Fibroblast of skin of scalp (primary cell): ENCODE measurements at regions not wholly inside any gene's neighbourhood (a gene's known extent, or its start where the extent isn't known, plus 50 kb on each side); places are given as distances from the start of the nearest gene placed in this dataset.

Experiments
- DNase-seq: peaks from one replicate; pipeline ENCODE4 v3.0.0-alpha.2; 2013

GRCh38 chr17:73819440-73820395 is 175.5 kb upstream of the SDK2 start:
- no peak for DNase-seq

DNA sequence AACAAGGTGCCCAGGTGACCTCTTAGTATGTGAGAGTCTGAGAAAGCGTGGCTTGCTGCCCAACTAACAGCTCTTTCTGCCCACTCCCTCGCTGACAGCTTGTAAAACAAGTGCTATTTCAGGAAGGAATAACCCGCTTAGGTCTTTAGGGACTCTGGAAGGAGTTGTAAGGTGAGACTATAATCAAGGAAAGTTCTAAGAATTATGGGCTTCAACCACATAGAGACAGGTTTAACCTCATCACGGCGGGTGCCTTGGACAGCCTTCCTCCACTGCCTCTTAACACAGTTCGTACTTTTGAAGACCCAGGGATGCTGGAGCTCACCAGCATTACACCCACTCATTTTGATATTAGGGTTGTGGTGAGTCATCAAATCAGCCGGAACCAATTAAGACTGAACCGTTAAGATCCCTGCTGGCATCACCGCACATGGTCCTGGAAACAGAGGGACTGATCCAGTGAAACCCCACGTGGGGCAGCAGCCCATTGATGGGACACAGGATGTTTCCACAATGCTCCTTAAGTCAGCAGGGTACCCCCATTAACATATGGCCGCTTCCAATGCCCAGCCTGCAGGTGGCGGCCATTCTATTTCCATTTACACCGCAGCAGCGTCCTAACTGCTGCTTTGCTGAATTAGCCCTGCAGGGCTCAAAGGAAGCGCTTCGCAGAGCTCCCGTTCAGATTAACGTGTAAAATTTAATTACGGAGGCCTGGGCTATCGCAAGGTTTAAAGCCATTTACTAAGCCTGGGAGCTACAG is 176.6 kb upstream of the SDK2 start:
- DNase-seq: peak; percentile 36

DNA sequence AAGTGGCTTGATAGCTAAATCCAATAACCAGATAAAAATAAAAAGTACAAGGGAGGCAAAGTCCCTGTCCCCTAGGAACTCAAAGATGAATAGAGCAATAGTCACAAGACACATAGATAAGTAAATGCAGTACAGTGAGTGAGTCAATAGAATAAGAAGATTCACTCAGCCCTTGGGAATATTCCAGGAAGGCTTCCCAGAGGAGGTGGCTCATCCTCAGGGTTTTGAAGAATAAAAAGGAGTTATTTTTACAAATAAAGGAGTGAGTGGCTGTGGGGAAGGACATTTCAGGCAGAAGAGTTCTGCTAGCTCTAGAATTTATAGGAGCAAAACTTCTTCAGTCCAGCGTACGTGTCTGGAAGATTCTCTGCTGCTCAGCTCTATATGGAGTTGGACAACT is 177.4 kb upstream of the SDK2 start:
- DNase-seq: no peak

GRCh38 chr17:73822371-73822770 is 178.1 kb upstream of the SDK2 start:
- DNase-seq: no peak

DNA sequence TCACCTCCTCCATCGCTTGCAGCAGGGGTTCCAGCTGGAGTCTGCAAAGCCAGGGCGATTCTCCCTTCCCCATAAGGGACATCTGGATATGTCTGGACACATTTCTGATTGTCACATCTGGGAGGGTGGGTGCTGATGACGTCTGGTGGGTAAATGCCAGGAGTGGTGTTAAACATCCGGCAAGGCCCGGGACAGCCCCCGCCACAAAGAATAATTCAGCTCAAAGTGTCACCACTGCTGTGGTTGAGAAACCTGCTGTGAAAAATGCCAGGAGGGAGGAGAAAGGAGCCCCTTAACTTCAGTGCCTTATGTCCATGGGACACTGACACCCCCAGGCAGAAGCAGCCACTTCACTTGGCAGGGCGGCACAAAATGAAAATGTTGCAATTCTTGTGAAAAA is 179.4 kb upstream of the SDK2 start:
- DNase-seq: no peak

DNA sequence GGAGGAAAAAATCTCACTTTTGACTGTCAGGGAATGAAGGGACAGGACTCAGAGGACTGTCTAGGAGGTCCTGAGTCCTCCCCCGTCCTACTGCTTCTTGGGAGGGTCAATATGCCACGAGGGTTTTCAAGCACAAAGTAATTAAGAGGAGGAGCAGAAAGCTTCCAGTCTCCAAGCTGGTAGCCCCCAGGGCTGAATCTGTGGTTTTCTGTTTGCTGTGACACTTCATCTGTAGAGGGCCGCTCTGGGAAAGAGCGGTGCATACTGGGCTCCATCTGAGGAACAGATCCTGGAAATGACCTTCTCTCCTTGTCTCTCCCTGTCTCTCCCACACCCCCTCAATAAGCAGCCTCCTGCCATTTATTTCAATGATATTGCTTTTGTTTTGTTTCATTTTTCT is 180.1 kb upstream of the SDK2 start:
- DNase-seq: no peak

DNA sequence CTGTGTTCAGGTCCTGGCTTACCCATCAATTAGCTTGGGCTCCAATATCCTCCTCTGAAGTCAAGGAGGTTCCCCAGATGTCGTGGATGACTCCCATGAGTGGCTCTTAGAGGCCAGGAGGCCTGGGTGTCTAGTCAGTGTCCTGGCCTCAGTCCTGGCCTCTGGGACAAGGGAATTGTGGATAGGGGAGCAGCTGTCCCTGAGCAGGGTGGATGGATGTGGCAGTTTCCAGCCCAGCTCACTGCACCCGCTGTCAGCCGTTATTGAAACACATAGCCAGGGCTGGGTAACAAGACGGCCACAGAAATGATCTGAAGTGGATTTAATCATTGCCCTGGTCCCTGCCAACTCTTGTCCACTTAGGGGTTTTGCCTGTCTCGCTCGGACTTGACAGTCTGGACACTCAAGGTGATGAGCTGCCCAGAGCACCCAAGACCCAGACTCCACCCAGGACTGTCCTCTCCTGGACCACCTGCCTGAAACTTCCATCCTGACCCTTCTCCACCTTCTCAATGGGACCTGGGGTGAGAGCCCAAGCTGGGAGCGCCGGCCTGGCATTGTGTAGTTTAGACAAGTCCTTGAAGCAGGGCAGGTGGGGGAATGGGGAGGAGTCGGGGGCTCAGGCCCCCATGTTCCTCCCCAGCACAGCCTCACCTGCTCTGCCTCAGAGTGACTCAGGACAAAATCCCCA is 182.1 kb upstream of the SDK2 start:
- DNase-seq: no peak

DNA sequence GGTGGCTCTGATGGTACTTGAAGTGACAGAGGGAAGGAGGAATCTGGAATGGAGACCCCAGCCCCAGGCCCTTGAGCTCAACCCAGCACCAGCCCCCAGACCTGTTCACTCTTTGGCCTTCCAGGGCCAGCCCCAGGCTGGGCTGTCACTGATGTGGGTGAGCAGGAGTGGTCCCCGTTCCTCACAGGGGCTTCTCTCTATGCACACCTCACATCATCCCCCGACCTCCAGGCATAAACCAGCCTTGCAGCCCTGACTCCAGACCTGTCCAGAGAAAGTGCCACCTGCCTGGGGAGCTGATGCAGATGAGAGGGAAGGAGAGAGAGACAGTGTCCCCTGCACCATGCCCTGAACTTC is 182.6 kb upstream of the SDK2 start:
- DNase-seq: no peak

DNA sequence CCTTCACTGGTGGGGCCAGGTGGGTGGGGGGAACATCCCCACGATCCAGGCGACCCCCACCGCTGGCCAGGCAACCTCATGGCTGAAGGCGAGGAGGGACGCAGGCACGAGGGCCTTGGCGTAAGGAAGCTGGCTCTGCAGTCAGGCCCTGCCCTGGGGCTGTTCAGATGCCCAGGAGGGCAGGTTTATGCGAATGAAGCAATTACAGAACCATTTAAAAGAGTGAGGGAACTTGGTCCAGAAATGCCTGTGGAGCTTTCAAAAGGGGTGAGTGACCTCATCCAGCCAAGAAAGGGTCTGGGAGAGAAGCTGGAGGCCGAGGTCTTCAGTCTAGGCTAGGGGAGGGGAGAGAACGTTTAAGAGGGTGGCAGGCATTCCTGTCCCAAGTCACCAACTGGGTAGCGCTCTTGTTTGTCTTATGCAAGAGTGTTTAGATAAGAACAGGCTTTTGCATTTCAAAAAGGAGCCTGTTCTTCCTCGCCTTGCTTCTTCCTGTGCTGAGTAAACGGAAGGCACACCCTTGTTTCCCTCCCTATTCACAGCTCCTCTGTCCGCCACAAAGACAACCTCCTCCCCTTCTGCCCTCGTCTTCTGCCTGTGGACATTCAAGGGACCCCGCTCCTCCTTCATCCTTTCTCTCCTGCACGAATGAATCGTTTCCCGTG is 183.5 kb upstream of the SDK2 start:
- DNase-seq: no peak

DNA sequence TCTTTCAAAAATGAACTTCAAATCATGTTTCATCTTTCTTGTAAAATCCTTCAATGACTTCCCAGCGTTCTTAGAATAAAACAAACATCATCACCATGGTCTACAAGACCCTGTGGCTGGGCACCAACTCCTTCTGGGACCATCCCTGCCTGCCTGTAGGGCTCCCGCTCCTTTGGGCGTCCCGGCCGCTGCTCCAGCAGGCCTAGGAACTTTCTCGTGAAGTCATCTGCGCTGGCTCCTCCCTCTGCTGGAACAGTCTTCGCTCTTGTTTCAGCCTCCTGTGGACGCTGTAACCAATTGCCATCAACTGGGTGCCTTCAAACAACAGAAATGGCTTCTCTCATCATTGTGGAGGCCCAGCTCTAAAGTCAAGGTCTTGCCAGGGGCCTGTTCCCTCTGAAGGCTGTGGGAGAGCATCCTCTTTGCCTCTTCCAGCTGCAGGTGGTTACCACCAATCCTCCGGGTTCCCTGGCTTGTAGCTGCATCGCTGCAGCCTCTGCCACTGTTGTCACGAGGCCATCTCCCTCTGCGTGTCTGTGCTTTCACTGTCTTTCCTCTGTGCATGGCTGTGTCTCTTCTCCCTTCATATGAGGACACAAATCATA is 185.5 kb upstream of the SDK2 start:
- DNase-seq: no peak

- no peak for DNase-seq
Observed at GRCh38 chr17:73831699-73832098, 187.5 kb upstream of the SDK2 start.

DNA sequence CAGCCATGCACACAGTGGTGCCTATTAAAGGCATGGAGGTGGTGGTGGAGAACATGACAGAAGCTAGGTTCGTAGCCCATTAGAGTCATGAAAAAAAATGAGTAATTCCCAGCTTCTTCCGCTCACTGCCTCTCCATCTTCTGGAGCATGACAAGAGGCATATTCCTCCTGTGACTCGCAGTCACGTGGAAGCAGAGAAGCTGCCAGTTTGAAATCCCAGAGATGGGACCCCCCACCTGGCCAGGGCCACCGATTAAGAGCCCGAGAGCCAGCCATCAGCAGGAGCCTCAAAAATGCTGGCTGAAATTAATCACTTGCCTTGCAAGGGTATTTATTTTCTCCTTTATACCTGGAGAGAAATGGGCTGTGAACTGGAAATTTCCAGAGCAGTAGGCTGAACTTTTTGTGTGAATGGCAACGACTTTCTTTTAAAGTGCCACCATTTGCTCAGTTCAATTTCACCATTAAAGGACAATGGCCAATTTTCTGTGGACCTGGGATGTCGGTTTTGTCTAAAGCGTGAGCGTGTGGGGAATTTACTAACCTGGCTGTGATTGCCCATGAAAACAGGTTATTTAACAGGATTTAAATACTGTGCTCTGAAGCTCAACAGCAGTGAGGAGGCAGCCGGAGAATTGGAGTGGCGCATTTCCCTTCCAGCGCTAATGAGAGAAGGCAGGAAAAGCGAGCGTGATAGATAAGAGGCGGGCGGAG is 189.7 kb upstream of the SDK2 start:
- DNase-seq: peak; percentile 38

DNA sequence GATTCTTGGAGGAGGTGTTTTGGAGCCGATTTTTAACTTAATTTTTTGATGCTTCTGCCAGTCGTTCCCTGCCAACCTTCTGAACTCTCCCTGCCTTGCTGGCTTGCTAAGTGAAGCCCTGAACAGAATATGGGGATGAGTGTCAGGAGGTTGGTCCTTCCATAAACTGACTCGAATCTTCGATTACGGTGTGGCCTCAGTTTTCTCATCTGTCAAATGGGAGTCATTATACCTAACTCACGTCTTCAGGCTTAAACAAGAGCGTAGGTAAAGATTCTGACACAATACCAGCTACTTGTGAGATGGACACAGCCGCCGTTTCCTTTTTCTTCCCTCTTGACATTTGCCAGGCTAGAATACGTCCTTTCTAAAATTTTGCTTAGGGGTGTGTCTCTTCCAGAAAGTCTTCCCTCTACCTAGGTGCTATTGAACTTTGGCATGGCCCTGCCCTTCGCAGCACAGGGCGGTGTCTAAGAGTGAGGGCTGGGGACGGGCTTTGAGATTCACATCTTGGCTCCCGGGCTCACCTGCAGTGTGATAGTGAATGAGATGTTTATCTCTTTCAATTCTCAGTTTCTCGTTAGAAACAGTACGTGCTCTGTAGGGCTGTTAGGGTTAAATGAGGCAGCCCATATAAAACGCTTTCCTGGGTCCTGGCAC is 190.6 kb upstream of the SDK2 start:
- DNase-seq: no peak

GRCh38 chr17:73835605-73836004 is 191.4 kb upstream of the SDK2 start:
- DNase-seq: no peak

DNA sequence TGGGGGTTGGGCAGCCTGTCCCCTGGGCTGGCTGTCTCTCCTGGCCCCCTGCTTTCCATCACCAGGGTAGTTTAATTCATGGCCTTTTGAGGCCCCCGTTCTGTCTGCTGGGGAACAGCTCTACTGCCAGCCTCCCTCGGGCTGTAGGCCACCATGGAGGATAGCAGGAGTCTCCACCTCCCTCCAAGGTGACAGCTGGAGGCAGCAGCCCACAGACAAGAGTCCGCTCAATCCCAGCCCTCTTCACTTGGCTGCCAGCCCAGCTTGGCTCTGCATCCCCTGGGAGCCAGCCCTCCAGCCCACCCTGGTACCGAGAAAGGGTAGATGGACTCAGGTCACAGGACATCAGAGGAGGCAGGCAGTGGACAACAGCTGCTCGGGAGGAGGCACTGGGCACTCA is 194.6 kb upstream of the SDK2 start:
- no peak for DNase-seq

DNA sequence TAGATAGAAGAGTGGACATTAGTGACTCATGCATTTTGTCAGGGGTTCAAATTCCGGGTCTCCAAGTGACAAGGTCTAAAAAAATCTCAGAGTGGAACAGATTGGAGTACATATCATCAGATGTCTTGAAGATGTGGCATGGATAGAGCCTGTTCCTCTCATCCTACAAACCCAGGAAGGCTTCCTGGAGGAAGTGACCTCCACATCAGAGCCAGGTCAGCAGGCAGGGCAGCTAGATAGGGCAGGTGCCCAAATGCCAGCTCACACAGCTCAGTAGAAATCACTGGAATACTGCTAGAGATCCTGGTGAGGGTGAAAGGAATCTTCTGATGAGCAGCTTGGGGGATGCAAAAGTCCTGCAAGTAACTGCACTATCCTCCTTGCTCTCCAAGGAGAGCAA is 196.6 kb upstream of the SDK2 start:
- no peak for DNase-seq

- no peak for DNase-seq
Observed at GRCh38 chr17:73841431-73842060, 197.3 kb upstream of the SDK2 start.

DNA sequence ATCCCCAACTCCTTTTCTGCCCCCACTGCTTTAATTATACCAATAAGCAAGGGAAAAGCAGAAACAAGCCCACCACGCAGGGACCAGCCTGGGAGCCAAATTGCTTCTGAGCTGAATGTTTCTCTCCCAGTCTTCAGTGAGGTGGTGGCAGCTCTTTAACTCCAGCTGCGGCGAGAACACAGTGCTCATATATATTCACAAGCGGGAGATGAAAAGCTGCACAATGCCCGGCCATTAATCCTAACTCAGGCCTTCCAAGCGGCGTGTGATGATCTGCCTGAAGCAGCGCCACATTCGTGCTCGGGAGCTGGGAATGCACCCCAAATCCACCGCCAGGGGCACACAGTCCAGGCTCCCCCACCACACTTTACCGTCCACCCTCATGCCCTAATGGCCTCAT is 203.7 kb upstream of the SDK2 start:
- DNase-seq: no peak

- no peak for DNase-seq
Observed at GRCh38 chr17:73850426-73850825, 206.2 kb upstream of the SDK2 start.

DNA sequence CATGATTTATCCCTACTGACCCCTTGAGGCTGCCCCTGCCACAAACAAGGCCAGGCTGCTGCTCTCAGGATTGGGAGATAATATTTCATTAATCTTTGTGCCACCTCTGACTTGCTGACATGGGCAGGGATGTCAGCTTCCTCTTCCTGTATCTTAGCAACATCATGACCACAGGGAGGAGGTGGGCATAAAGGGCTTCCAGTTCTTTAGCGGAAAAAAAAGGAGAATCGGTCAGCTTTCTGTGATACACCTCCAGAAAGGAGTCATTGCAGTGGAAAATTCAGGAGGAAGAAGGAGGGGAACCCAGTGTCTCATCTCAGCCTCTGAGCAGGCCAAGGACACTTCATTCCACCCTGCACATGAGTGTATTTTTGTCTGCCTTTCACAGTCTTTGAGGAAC is 206.8 kb upstream of the SDK2 start:
- DNase-seq: no peak

- DNase-seq: no peak
Observed at GRCh38 chr17:73851921-73852320, 207.7 kb upstream of the SDK2 start.
